GM12878 (cell line): ENCODE measurements at regions not wholly inside any gene's neighbourhood (a gene's known extent, or its start where the extent isn't known, plus 50 kb on each side); places are given as distances from the start of the nearest gene placed in this dataset.

Source experiments
- ATAC-seq: fragments of 200-7000 bp; cut with Tn5 transposase; 3 replicates; pipeline ENCODE4 v1.9.1; 2020; ENCODE audit warnings: mild to moderate bottlenecking, moderate library complexity
- BruUV-seq: library from RNA; stranded (reverse); fragments of 400-500 nt; replicated peaks from 2 replicates; lab custom pipeline; 2021; lab: Mats Ljungman, UMichigan
- CTCF ChIA-PET: fragments of 300-600 bp; sonication (Branson Sonifier 250); formaldehyde crosslinking; extraction: SDS; loops from one replicate; lab custom pipeline; 2021; ENCODE audit warnings: inconsistent platforms; lab: Yijun Ruan, JAX
- POLR2A ChIA-PET: fragments of 350-600 bp; formaldehyde crosslinking; extraction: SDS; loops from one replicate; lab custom pipeline; 2021; ENCODE audit warnings: inconsistent platforms; lab: Charles Lee
- RAD21 ChIA-PET: fragments of 300-600 bp; sonication (Branson Sonifier 250); formaldehyde crosslinking; loops from one replicate; lab custom pipeline; 2023; ENCODE audit warnings: antibody characterized with exemption; ENCODE audit not compliant: unreplicated experiment; lab: Charles Lee
- SMC1A ChIA-PET: fragments of 300-600 bp; sonication (Branson Sonifier 250); formaldehyde crosslinking; loops from one replicate; lab custom pipeline; 2023; ENCODE audit not compliant: unreplicated experiment, uncharacterized antibody; lab: Charles Lee
- DNase-seq: peaks from one replicate; pipeline ENCODE4 v3.0.0-alpha.2; 2011; ENCODE audit warnings: low read depth, low spot score
- FAIRE-seq: peaks from 3 replicates; lab custom pipeline; 2011; peaks lifted over from hg19 to GRCh38; lab: Jason Lieb, UNC
- H2AFZ ChIP-seq: 2 replicates; pipeline ENCODE4 v1.6.0; 2011; ENCODE audit warnings: low read depth, low read length, control low read depth; ENCODE audit not compliant: control insufficient read depth
- H3K27ac ChIP-seq: 2 replicates; pipeline ENCODE4 v1.5.1; 2011; ENCODE audit warnings: control low read depth; ENCODE audit not compliant: control insufficient read depth, insufficient read depth
- H3K27me3 ChIP-seq, 2 experiments: replicated peaks in 1 of 2; 2 replicates each; pipeline versions ENCODE4 v1.6.0 to v1.6.1; 2011; ENCODE audit warnings: low read length in 1 of 2; ENCODE audit not compliant: control insufficient read depth in 2 of 2, insufficient read depth in 2 of 2
- H3K36me3 ChIP-seq, 2 experiments: 2 replicates each; pipeline ENCODE4 v1.5.1; 2011; ENCODE audit warnings: low read length in 1 of 2; ENCODE audit not compliant: control insufficient read depth in 2 of 2, insufficient read depth in 2 of 2
- H3K4me1 ChIP-seq: 2 replicates; pipeline ENCODE4 v1.6.1; 2011; ENCODE audit warnings: mild to moderate bottlenecking, low read length, moderate library complexity, mixed read lengths; ENCODE audit not compliant: control insufficient read depth, insufficient read depth
- H3K4me2 ChIP-seq: 2 replicates; pipeline ENCODE4 v1.6.0; 2011; ENCODE audit warnings: control low read depth; ENCODE audit not compliant: control insufficient read depth, insufficient read depth
- H3K4me3 ChIP-seq: fragments of 200-600 bp; sonication (generic); 2 replicates; pipeline ENCODE4 v1.5.1; 2016
- H3K79me2 ChIP-seq: 2 replicates; pipeline ENCODE4 v1.6.0; 2011; ENCODE audit warnings: low read length; ENCODE audit not compliant: control insufficient read depth, insufficient read depth
- H3K9ac ChIP-seq: 2 replicates; pipeline ENCODE4 v1.8.0; 2011; ENCODE audit warnings: low read length, control low read depth, mixed read lengths; ENCODE audit not compliant: control insufficient read depth, insufficient read depth
- H3K9me3 ChIP-seq: replicated peaks from 3 replicates; pipeline ENCODE4 v1.5.1; 2011; ENCODE audit warnings: mild to moderate bottlenecking, low read length; ENCODE audit not compliant: control insufficient read depth, insufficient read depth
- H4K20me1 ChIP-seq: 2 replicates; pipeline ENCODE4 v1.6.0; 2011; ENCODE audit not compliant: control insufficient read depth, insufficient read depth
- DPF2 ChIP-seq: fragments of 450-650 bp; IDR thresholded peaks from 2 replicates; pipeline ENCODE4 v1.6.1; 2017; ENCODE audit warnings: mild to moderate bottlenecking
- FOS ChIP-seq: IDR thresholded peaks from 3 replicates; pipeline ENCODE4 v1.6.1; 2011; ENCODE audit warnings: borderline replicate concordance; ENCODE audit not compliant: insufficient read length; ENCODE audit errors: extremely low read depth
- GATAD2B ChIP-seq: fragments of 450-650 bp; conservative IDR thresholded peaks from 2 replicates; pipeline ENCODE4 v1.6.1; 2017; ENCODE audit warnings: low read depth, mild to moderate bottlenecking, moderate library complexity
- HDAC2 ChIP-seq: fragments of 200-600 bp; sonication (generic); IDR thresholded peaks from 2 replicates; pipeline ENCODE4 v1.6.1; 2017
- JUND ChIP-seq: IDR thresholded peaks from 2 replicates; pipeline ENCODE4 v1.6.1; 2012; ENCODE audit warnings: low read depth, mild to moderate bottlenecking, low read length, improper control_type of control experiment, moderate library complexity
- MTA2 ChIP-seq: fragments of 450-650 bp; IDR thresholded peaks from 2 replicates; pipeline ENCODE4 v1.6.1; 2016; ENCODE audit warnings: low read depth, mild to moderate bottlenecking, moderate library complexity
- POLR2A ChIP-seq: IDR thresholded peaks from 2 replicates; pipeline ENCODE4 v1.6.1; 2011; ENCODE audit warnings: low read depth, mild to moderate bottlenecking, low read length
- RAD51 ChIP-seq: fragments of 450-650 bp; IDR thresholded peaks from 2 replicates; pipeline ENCODE4 v1.6.1; 2016; ENCODE audit warnings: moderate library complexity, mild to moderate bottlenecking, inconsistent platforms
- RFX5 ChIP-seq: IDR thresholded peaks from 2 replicates; pipeline ENCODE4 v1.6.1; 2011; ENCODE audit warnings: low read depth, low read length, improper control_type of control experiment
- SKIL ChIP-seq: fragments of 450-650 bp; IDR thresholded peaks from 2 replicates; pipeline ENCODE4 v1.6.1; 2017; ENCODE audit warnings: mild to moderate bottlenecking, low read depth, inconsistent platforms; ENCODE audit not compliant: poor library complexity, severe bottlenecking
- SPI1 ChIP-seq: IDR thresholded peaks from 2 replicates; pipeline ENCODE4 v1.6.1; 2011; ENCODE audit warnings: low read depth, mild to moderate bottlenecking, low read length, moderate library complexity, borderline replicate concordance; ENCODE audit not compliant: insufficient read depth
- SRF ChIP-seq, 2 experiments: IDR thresholded peaks; 2 replicates each; pipeline ENCODE4 v1.6.1; 2011; ENCODE audit warnings: low read depth in 2 of 2, low read length in 2 of 2, mild to moderate bottlenecking in 1 of 2, moderate library complexity in 1 of 2
- STAT1 ChIP-seq: fragments of 450-650 bp; conservative IDR thresholded peaks from 2 replicates; pipeline ENCODE4 v1.6.1; 2014; ENCODE audit warnings: antibody characterized with exemption, mild to moderate bottlenecking
- YBX1 ChIP-seq: fragments of 450-650 bp; IDR thresholded peaks from 2 replicates; pipeline ENCODE4 v1.6.1; 2016; ENCODE audit warnings: antibody characterized with exemption
- ZSCAN29 ChIP-seq: fragments of 450-650 bp; IDR thresholded peaks from 2 replicates; pipeline ENCODE4 v1.6.1; 2017; ENCODE audit warnings: mild to moderate bottlenecking, moderate library complexity
- WGBS: methylation state at CpG from one replicate; pipeline ENCODE4 v1.1.6; 2016; ENCODE audit warnings: low lambda C conversion rate; ENCODE audit not compliant: insufficient replicate concordance, insufficient coverage; ENCODE audit errors: missing lambda C conversion rate; 5-methylcytosine and 5-hydroxymethylcytosine counted together
- in situ Hi-C: fragments of 300-500 bp; cut with MboI; formaldehyde crosslinking; loops from 9 replicates; pipeline ENCODE4 v1.14.3; 2018; ENCODE audit warnings: mixed read lengths
- intact Hi-C: fragments of 100-400 bp; cut with micrococcal nuclease; formaldehyde crosslinking; loops from one replicate; pipeline ENCODE4 v1.14.2; 2022; ENCODE audit not compliant: unreplicated experiment
- TF ChIP-seq, protein P1 (sequence below): fragments of 450-650 bp; IDR thresholded peaks from 2 replicates; pipeline ENCODE4 v1.6.1; 2018; ENCODE audit warnings: mild to moderate bottlenecking, low read depth, moderate library complexity; ENCODE audit not compliant: partially characterized antibody
- TF ChIP-seq, protein P2 (sequence below), 3 experiments: IDR thresholded peaks in 2 of 3; conservative IDR thresholded peaks in 1 of 3; 2 replicates each; pipeline ENCODE4 v1.5.1; 2011; ENCODE audit warnings: low read depth in 3 of 3, low read length in 3 of 3, mild to moderate bottlenecking in 3 of 3, control low read depth in 2 of 3, moderate library complexity in 2 of 3, inconsistent platforms in 1 of 3, mixed read lengths in 1 of 3; ENCODE audit not compliant: control insufficient read depth in 2 of 3, insufficient read depth in 1 of 3; ENCODE audit errors: extremely low read depth in 1 of 3

DNA sequence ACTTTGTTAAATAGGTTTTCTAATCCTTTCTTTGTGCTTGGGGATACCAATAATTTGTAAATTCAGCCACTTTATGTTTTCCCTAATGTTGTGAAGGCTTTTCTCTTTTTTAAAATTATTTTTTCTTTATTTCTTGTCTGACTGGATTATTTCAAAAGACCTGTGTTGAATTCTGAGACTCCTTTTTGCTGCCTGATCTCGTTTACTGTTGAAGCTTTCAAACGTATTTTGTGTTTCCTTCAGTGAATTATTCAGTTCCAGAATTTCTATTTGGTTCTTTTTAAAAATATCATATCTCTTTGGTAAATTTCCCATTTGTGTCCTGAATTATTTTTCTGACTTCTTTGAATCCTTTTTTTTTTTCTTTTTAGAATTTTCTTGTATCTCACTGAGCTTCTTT lies 241.6 kb downstream of the LRIG3 start:
- ChIA-PET POLR2A (interaction anchor here (0.7 kb wide), 1 partner anchor 428 kb away, joined by 4 read pairs; no protein-coding TSS in a partner anchor), SMC1A (interaction anchor here (0.6 kb wide), 1 partner anchor 389 kb away, joined by 3 read pairs; no protein-coding TSS in a partner anchor), RAD21 (no interaction called here)

More for the DNA sequence above, 241.6 kb downstream of the LRIG3 start:
- no TSS peak for BruUV-seq
- Histone ChIP-seq H3K4me2 (no peak overlapping the region), H3K4me1 (no peaks in the 10 kb centered on the region), H3K36me3 (no peaks in the 10 kb centered on the region), H3K9me3 (no peaks in the 10 kb centered on the region; the same call in 2 of the 3 replicates), H3K4me3 (no peak overlapping the region), H3K9ac (no peak overlapping the region), H3K79me2 (no peaks in the 10 kb centered on the region), H4K20me1 (no peaks in the 10 kb centered on the region), H3K27ac (no peak overlapping the region), H2AFZ (no peak overlapping the region), H3K27me3 (no peaks in the 10 kb centered on the region)
- TF ChIP-seq SRF (IDR thresholded peaks at IDR 0.05; ENCODE audit: low read depth in 2 of 2, low read length in 2 of 2), result no peak
- TF ChIP-seq HDAC2, result no peak
- TF ChIP-seq MTA2, result no peak
- no peak for TF ChIP-seq RFX5
- TF ChIP-seq STAT1, result no peak
- TF ChIP-seq YBX1, result no peak
- no peak for TF ChIP-seq GATAD2B
- no peak for TF ChIP-seq RAD51
- TF ChIP-seq SPI1, result no peak
- TF ChIP-seq POLR2A, result no peak
- TF ChIP-seq, protein P1, sequence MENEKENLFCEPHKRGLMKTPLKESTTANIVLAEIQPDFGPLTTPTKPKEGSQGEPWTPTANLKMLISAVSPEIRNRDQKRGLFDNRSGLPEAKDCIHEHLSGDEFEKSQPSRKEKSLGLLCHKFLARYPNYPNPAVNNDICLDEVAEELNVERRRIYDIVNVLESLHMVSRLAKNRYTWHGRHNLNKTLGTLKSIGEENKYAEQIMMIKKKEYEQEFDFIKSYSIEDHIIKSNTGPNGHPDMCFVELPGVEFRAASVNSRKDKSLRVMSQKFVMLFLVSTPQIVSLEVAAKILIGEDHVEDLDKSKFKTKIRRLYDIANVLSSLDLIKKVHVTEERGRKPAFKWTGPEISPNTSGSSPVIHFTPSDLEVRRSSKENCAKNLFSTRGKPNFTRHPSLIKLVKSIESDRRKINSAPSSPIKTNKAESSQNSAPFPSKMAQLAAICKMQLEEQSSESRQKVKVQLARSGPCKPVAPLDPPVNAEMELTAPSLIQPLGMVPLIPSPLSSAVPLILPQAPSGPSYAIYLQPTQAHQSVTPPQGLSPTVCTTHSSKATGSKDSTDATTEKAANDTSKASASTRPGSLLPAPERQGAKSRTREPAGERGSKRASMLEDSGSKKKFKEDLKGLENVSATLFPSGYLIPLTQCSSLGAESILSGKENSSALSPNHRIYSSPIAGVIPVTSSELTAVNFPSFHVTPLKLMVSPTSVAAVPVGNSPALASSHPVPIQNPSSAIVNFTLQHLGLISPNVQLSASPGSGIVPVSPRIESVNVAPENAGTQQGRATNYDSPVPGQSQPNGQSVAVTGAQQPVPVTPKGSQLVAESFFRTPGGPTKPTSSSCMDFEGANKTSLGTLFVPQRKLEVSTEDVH, result no peak
- TF ChIP-seq SKIL, result no peak
- TF ChIP-seq, protein P2, sequence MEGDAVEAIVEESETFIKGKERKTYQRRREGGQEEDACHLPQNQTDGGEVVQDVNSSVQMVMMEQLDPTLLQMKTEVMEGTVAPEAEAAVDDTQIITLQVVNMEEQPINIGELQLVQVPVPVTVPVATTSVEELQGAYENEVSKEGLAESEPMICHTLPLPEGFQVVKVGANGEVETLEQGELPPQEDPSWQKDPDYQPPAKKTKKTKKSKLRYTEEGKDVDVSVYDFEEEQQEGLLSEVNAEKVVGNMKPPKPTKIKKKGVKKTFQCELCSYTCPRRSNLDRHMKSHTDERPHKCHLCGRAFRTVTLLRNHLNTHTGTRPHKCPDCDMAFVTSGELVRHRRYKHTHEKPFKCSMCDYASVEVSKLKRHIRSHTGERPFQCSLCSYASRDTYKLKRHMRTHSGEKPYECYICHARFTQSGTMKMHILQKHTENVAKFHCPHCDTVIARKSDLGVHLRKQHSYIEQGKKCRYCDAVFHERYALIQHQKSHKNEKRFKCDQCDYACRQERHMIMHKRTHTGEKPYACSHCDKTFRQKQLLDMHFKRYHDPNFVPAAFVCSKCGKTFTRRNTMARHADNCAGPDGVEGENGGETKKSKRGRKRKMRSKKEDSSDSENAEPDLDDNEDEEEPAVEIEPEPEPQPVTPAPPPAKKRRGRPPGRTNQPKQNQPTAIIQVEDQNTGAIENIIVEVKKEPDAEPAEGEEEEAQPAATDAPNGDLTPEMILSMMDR (IDR thresholded peaks at IDR 0.05 in 2 of 3, conservative IDR thresholded peaks at IDR 0.05 in 1 of 3; ENCODE audit: control insufficient read depth in 2 of 3, extremely low read depth in 1 of 3, insufficient read depth in 1 of 3, low read depth in 3 of 3, low read length in 3 of 3), result no peak
- TF ChIP-seq FOS, result no peak
- no peak for TF ChIP-seq JUND
- no peak for TF ChIP-seq DPF2
- TF ChIP-seq ZSCAN29, result no peak
- WGBS, result 0% methylated on average over 2 of the region's 2 CpGs
- intact Hi-C loops (no loop called here), in situ Hi-C loops (no loop called here)
- DNase-seq (no peak), ATAC-seq (no peak), FAIRE-seq (no peak)
- CTCF ChIA-PET, result no interaction called here
